ENCODE measurements at regions not wholly inside any gene's neighbourhood (a gene's known extent, or its start where the extent isn't known, plus 50 kb on each side); places are given as distances from the start of the nearest gene placed in this dataset.
"Not testable (repeated sequence)": the region's sequence is repeated elsewhere in the genome, so short reads cannot be mapped to it uniquely, and the experiment has no call there.

DNA sequence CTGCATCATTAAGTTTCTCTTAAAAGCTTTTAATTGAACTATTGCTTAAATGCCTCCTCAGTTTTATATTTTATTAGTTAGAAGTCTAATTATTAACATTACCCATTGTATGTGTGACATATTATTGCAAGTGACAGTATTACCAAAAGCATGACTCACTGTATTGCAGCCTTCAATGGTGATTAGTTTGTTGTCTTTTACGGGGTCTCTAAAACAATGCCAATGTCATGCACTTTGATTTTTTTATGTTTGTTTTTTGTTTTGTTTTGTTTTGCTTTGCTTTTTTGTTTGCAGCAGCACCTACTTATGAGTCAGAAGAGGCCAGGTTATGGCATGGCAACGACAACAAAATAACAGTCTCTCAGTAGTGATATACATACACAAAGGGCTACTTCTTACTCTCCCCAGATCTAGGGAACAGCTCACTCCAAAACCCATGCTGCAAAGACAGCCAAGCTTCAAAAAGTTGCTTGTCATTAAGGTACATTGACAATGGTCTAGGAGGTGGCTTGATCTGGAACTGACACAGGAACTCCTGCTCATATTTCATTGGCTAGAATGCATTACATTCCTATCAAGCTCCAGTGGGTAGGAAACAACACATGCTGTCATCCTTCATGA lies 293.7 kb upstream of the POM121L12 start:
- Histone ChIP-seq H3K27ac (no peak overlapping the region), H3K4me3 (no peak overlapping the region), H3K36me3 (no peaks in the 10 kb centered on the region), H3K4me1 (ENCODE audit: insufficient read depth) (peaks cover 4% of the 10 kb centered on the region), H3K9me3 (no peaks in the 10 kb centered on the region), H3K27me3 (no peaks in the 10 kb centered on the region)
- WGBS, 3 donors: 62 to 71% (median 65%) methylated on average over 2 of the region's 2 CpGs
- DNase-seq: no peak
- no peak for TF ChIP-seq POLR2A (IDR thresholded peaks at IDR 0.05)
- no peak for TF ChIP-seq EP300 (IDR thresholded peaks at IDR 0.05)
- TF ChIP-seq, protein P1, sequence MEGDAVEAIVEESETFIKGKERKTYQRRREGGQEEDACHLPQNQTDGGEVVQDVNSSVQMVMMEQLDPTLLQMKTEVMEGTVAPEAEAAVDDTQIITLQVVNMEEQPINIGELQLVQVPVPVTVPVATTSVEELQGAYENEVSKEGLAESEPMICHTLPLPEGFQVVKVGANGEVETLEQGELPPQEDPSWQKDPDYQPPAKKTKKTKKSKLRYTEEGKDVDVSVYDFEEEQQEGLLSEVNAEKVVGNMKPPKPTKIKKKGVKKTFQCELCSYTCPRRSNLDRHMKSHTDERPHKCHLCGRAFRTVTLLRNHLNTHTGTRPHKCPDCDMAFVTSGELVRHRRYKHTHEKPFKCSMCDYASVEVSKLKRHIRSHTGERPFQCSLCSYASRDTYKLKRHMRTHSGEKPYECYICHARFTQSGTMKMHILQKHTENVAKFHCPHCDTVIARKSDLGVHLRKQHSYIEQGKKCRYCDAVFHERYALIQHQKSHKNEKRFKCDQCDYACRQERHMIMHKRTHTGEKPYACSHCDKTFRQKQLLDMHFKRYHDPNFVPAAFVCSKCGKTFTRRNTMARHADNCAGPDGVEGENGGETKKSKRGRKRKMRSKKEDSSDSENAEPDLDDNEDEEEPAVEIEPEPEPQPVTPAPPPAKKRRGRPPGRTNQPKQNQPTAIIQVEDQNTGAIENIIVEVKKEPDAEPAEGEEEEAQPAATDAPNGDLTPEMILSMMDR (IDR thresholded peaks at IDR 0.05): no peak
- intact Hi-C loops (cut with DNase I): no loop called here

DNA sequence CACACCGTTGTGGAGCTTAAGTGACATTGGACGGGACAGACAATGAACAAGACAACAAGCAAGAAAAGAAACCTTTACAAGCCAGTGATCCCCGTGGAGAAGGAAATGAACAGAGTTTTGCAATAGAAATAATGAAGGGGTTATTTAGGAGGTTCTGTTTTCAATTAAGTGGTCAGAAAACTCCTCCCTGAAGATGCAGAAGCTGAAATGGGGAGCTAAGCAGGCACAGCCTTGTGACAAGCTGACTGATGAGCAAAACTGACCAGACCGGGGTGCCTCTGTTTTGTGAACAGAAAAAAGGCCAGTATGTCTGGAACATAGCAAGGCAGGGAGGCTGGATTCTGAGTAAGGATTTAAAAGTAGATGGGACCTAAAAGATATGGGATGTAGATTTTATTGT lies 299.8 kb upstream of the POM121L12 start:
- Histone ChIP-seq H3K27me3 (no peaks in the 10 kb centered on the region), H3K27ac (no peak overlapping the region), H3K4me1 (ENCODE audit: insufficient read depth) (peaks cover 2% of the 10 kb centered on the region), H3K4me3 (no peak overlapping the region), H3K9me3 (no peaks in the 10 kb centered on the region), H3K36me3 (no peaks in the 10 kb centered on the region)
- no peak for DNase-seq
- 77 to 82% (median 79%) methylated on average over 4 of the region's 4 CpGs for WGBS, 3 donors
- intact Hi-C loops (cut with DNase I): no loop called here
- TF ChIP-seq, protein P1 (IDR thresholded peaks at IDR 0.05): no peak

DNA sequence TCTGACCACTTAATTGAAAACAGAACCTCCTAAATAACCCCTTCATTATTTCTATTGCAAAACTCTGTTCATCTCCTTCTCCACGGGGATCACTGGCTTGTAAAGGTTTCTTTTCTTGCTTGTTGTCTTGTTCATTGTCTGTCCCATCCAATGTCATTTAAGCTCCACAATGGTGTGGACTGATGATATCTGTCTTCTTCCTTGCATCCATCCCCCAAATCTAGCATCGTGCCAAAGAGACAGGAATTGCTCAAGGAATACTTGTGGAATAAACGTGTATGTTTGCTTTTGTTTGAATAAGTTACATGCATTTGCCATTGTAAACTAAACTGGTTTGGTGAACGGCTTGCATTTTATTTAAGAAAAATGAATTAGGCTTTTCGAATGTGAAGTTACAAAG lies 306.8 kb upstream of the POM121L12 start:
- H3K36me3 ChIP-seq; H3K27me3 ChIP-seq; H3K27ac ChIP-seq; H3K4me3 ChIP-seq; H3K4me1 ChIP-seq (ENCODE audit: insufficient read depth); H3K9me3 ChIP-seq; DNase-seq; intact Hi-C loops (cut with DNase I): not testable (repeated sequence)
- 82 to 85% (median 84%) methylated on average over 5 of the region's 5 CpGs for WGBS, 3 donors

DNA sequence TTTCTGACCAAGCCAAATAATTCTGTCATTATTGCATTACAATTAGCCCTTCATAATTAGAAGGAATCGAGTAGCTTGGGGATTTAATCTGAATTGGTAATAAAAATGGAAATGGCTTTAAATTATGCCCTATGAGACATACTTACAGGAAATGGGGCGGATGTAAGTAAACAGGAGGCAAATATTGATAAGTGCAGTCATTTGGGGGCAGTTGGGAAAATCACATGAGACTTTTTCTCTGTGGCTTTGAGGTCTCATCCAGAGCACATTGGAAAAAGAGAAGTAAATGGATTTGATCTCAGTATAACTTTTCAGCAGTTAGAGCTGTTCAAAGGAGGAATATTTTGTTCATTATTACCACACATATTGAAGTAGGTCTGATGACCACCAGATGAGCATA lies 307.8 kb upstream of the POM121L12 start:
- Histone ChIP-seq H3K36me3 (no peaks in the 10 kb centered on the region), H3K27ac (no peak overlapping the region), H3K4me1 (ENCODE audit: insufficient read depth) (no peaks in the 10 kb centered on the region), H3K9me3 (no peaks in the 10 kb centered on the region), H3K4me3 (no peak overlapping the region), H3K27me3 (no peaks in the 10 kb centered on the region)
- no peak for DNase-seq
- 82 to 87% (median 83%) methylated on average over 2 of the region's 2 CpGs for WGBS, 3 donors
- intact Hi-C loops (cut with DNase I): no loop called here
- TF ChIP-seq EP300 (IDR thresholded peaks at IDR 0.05) (no peak), POLR2A (IDR thresholded peaks at IDR 0.05) (no peak)
- TF ChIP-seq, protein P1 (IDR thresholded peaks at IDR 0.05): no peak

DNA sequence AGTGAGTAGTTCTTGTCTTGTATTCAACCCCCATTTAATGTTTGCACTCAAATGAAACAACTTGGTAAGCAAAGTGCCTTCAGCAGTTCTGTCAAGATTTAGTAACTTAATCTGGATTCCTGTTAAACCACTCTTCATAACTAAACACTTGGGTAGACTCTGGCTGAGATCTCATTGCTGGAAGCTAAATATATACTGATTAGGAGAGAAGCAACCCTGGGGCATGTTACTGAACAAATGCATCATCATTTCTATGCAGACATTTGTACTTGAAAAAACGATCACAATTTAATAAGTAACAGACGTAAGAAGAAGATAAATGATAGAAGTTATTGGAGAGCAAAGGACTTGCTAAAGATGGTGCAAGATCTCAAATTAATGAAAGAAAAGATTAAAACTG lies 308.4 kb upstream of the POM121L12 start:
- Histone ChIP-seq H3K27me3 (no peaks in the 10 kb centered on the region), H3K27ac (no peak overlapping the region), H3K9me3 (no peaks in the 10 kb centered on the region), H3K4me1 (ENCODE audit: insufficient read depth) (no peaks in the 10 kb centered on the region), H3K4me3 (no peak overlapping the region), H3K36me3 (no peaks in the 10 kb centered on the region)
- WGBS, 3 donors: 39 to 76% (median 54%) methylated on average over 2 of the region's 2 CpGs
- intact Hi-C loops (cut with DNase I): no loop called here
- TF ChIP-seq, protein P1 (IDR thresholded peaks at IDR 0.05): no peak
- TF ChIP-seq POLR2A (IDR thresholded peaks at IDR 0.05) (no peak), EP300 (IDR thresholded peaks at IDR 0.05) (no peak)
- DNase-seq: no peak
